ENCODE measurements at regions not wholly inside any gene's neighbourhood (a gene's known extent, or its start where the extent isn't known, plus 50 kb on each side); places are given as distances from the start of the nearest gene placed in this dataset.
"Not testable (repeated sequence)": the region's sequence is repeated elsewhere in the genome, so short reads cannot be mapped to it uniquely, and the experiment has no call there.

GRCh38 chr6:28686446-28687027, 160.9 kb downstream of the GPX5 start:
- peak; percentile 76 for DNase-seq
- in situ Hi-C loops (cut with HindIII; ENCODE audit: low pct_ligation_motif_present, low pct_unique_long_range_greater_than_20kb, low sequenced_read_pairs) = not testable (repeated sequence)

DNA sequence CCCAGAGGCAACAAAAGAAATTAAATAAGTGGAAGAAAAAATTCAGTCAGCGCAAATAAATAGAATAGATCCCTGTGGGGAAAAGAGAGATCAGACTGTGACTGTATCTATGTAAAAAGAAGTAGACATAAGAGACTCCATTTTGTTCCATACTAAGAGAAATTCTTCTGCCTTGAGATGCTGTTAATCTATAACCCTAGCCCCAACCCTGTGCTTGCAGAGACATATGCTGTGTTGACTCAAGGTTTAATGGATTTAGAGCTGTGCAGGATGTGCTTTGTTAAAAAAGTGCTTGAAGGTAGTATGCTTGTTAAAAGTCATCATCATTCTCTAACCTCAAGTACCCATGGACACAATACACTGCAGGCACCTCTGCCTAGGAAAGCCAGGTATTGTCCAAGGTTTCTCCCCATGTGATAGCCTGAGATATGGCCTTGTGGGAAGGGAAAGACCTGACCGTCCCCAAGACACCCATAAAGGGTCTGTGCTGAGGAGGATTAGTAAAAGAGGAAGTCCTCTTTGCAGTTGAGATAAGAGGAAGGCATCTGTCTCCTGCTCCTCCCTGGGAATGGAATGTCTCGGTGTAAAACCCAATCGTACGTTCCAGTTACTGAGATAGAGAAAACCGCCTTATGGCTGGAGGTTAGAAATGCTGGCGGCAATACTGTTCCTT, 161.8 kb downstream of the GPX5 start:
- in situ Hi-C loops (cut with HindIII; ENCODE audit: low pct_ligation_motif_present, low pct_unique_long_range_greater_than_20kb, low sequenced_read_pairs); DNase-seq: not testable (repeated sequence)

GRCh38 chr6:28691991-28692390, 166.3 kb downstream of the GPX5 start:
- DNase-seq; in situ Hi-C loops (cut with HindIII; ENCODE audit: low pct_ligation_motif_present, low pct_unique_long_range_greater_than_20kb, low sequenced_read_pairs): not testable (repeated sequence)

- in situ Hi-C loops (cut with HindIII; ENCODE audit: low pct_ligation_motif_present, low pct_unique_long_range_greater_than_20kb, low sequenced_read_pairs) = no loop called here
- DNase-seq = no peak
Observed at GRCh38 chr6:28693033-28693750, 167.5 kb downstream of the GPX5 start.

GRCh38 chr6:28693751-28694443, 168.2 kb downstream of the GPX5 start:
- no peak for DNase-seq
- in situ Hi-C loops (cut with HindIII; ENCODE audit: low pct_ligation_motif_present, low pct_unique_long_range_greater_than_20kb, low sequenced_read_pairs) = no loop called here

DNA sequence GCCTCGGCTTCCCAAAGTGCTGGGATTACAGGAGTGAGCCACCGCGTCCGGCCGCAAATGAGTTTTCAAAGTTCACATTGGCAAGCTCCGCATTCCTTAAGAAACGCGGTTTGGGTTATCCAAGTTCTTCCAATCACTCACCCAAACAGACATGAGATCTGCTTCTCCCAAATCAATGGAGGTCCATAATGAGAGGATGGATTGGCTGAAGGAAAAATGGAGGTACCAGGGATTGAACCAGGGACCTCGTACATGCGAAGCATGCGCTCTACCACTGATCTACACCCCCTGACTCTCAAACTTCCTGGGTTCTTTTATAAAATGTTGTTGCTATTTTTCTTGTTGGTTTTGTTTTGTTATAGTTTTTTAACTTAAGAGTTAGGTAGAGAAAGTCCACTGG, 170.0 kb downstream of the GPX5 start:
- in situ Hi-C loops (cut with HindIII; ENCODE audit: low pct_ligation_motif_present, low pct_unique_long_range_greater_than_20kb, low sequenced_read_pairs) = no loop called here
- DNase-seq = no peak

DNA sequence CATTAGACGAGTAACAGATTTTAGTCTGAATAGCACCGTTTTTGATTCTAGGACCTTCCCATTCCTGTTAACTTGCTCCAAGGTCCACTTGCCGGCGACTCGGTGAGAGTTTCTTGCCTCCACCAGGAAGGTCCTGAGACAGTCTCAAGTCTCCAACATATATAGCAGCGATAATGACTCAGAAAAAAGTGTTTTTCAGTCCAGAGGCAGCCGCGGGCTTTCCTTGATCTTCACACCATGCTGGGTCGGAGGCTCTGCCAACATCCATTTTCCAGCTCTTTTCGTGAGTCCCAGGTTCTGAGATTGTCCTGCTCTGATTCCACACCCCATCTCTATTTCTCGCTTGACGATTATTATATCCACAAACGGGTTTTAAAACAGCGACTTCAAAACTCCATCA, 170.5 kb downstream of the GPX5 start:
- in situ Hi-C loops (cut with HindIII; ENCODE audit: low pct_ligation_motif_present, low pct_unique_long_range_greater_than_20kb, low sequenced_read_pairs) = no loop called here
- DNase-seq = no peak

GRCh38 chr6:28696682-28697081, 171.0 kb downstream of the GPX5 start:
- in situ Hi-C loops (cut with HindIII; ENCODE audit: low pct_ligation_motif_present, low pct_unique_long_range_greater_than_20kb, low sequenced_read_pairs) = no loop called here
- no peak for DNase-seq

GRCh38 chr6:28707387-28708282, 182.0 kb downstream of the GPX5 start:
- no peak for DNase-seq
- in situ Hi-C loops (cut with HindIII; ENCODE audit: low pct_ligation_motif_present, low pct_unique_long_range_greater_than_20kb, low sequenced_read_pairs) = no loop called here

- in situ Hi-C loops (cut with HindIII; ENCODE audit: low pct_ligation_motif_present, low pct_unique_long_range_greater_than_20kb, low sequenced_read_pairs) = no loop called here
- DNase-seq = no peak
Observed at GRCh38 chr6:28709478-28710349, 184.0 kb downstream of the GPX5 start.

- DNase-seq = no peak
- in situ Hi-C loops (cut with HindIII; ENCODE audit: low pct_ligation_motif_present, low pct_unique_long_range_greater_than_20kb, low sequenced_read_pairs) = no loop called here
Observed at GRCh38 chr6:28710466-28711191, 184.9 kb downstream of the GPX5 start.

- in situ Hi-C loops (cut with HindIII; ENCODE audit: low pct_ligation_motif_present, low pct_unique_long_range_greater_than_20kb, low sequenced_read_pairs) = no loop called here
- no peak for DNase-seq
Observed at GRCh38 chr6:28711325-28711724, 185.6 kb downstream of the GPX5 start.

GRCh38 chr6:28711788-28712341, 186.2 kb downstream of the GPX5 start:
- DNase-seq = no peak
- in situ Hi-C loops (cut with HindIII; ENCODE audit: low pct_ligation_motif_present, low pct_unique_long_range_greater_than_20kb, low sequenced_read_pairs) = no loop called here

DNA sequence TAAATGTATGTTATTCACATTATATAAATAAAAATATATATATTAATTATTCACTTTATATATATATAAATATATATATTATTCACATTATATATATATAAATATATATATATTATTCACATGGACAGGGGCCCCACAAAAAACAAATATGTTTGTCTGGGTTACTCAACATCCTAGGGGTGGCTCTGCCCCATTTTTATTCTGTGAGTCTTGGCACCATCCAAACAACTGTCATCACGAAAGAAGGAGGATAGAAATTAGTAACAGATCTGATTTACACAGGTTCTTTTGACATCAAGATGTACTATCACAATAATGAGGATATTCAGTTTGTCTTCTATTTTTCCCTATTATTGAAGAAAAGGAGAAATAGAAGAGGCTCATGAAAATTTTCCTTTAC, 187.3 kb downstream of the GPX5 start:
- no peak for DNase-seq
- in situ Hi-C loops (cut with HindIII; ENCODE audit: low pct_ligation_motif_present, low pct_unique_long_range_greater_than_20kb, low sequenced_read_pairs) = no loop called here

GRCh38 chr6:28719275-28719940, 193.7 kb downstream of the GPX5 start:
- no peak for DNase-seq

More at GRCh38 chr6:28719275-28719940, 193.7 kb downstream of the GPX5 start:
- in situ Hi-C loops (cut with HindIII; ENCODE audit: low pct_ligation_motif_present, low pct_unique_long_range_greater_than_20kb, low sequenced_read_pairs) = no loop called here
